ENCODE measurements at regions not wholly inside any gene's neighbourhood (a gene's known extent, or its start where the extent isn't known, plus 50 kb on each side); places are given as distances from the start of the nearest gene placed in this dataset.
"Not testable (repeated sequence)": the region's sequence is repeated elsewhere in the genome, so short reads cannot be mapped to it uniquely, and the experiment has no call there.

GRCh38 chr5:61215996-61216395 is 53.7 kb upstream of the SMIM15 start:
- no peak for DNase-seq (ENCODE audit: low spot score)
- intact Hi-C loops (cut with DNase I), result no loop called here

DNA sequence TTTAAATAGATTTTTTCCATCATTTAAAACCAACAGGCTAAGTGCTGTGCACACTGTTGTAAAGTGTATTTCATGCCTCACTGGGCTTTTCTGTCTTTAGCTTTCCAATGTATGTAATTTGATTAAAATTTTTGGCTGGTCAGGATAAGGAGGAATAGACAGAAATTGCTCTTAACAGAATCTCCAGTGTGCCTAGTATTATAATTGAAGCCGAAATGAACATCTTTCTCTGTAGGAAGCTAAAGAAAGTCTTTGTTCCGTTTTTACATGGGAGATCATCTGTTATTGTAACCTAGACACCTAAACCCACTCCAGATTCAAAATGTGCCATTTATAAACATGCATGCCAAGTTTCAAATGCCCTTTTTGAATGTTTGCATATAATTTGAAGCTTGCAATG is 54.5 kb upstream of the SMIM15 start:
- no peak for DNase-seq (ENCODE audit: low spot score)
- intact Hi-C loops (cut with DNase I), result no loop called here

GRCh38 chr5:61217214-61217613 is 54.9 kb upstream of the SMIM15 start:
- DNase-seq (ENCODE audit: low spot score), result no peak
- intact Hi-C loops (cut with DNase I), result no loop called here

DNA sequence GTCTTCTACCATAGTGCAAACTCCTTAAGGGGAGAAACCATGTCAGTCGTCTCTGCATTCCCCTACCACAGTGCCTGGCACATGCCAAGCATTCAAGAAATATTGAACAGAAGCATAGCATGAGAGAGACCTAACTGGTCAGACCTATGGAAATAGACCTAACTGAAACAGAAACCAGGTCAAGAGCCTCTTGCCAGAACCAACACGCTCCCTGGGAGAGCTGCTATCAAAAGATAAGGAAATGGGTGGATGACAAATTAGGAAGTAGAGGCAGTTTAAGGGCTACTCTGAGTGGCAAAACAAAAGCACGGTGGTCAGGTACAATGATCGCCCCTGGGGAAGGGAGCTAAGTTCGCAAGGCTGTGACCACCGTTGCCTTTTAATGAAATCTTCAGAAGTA is 66.0 kb upstream of the SMIM15 start:
- no peak for DNase-seq (ENCODE audit: low spot score)
- intact Hi-C loops (cut with DNase I), result no loop called here

GRCh38 chr5:61228691-61229280 is 66.5 kb upstream of the SMIM15 start:
- intact Hi-C loops (cut with DNase I), result no loop called here

DNA sequence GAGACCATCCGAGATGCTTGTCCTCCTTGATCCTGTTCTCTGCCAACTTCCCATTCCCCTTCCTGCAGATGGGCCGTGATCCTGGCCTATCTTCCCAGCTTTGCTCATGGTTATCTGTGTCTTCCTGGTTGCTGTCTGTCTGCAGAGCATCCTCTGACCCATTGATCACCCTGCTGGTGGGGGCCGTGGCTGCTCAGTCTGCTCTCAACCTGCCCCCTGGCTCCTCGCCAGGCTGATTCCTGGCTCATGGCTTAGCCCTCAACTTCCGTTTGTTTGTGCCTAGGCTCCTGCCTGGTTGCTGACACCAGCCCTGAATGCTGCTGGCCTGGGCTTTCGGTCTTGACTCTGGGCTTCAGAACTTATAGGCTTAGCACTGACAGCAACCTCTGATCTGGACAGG is 67.1 kb upstream of the SMIM15 start:
- intact Hi-C loops (cut with DNase I), result no loop called here
- no peak for DNase-seq (ENCODE audit: low spot score)

More at GRCh38 chr5:61228691-61229280, 66.5 kb upstream of the SMIM15 start:
- DNase-seq (ENCODE audit: low spot score), result no peak

- intact Hi-C loops (cut with DNase I), result no loop called here
- DNase-seq (ENCODE audit: low spot score), result no peak
Measured at GRCh38 chr5:61230492-61230891, 68.2 kb upstream of the SMIM15 start.

- intact Hi-C loops (cut with DNase I), result no loop called here
- no peak for DNase-seq (ENCODE audit: low spot score)
Measured at GRCh38 chr5:61231813-61232212, 69.5 kb upstream of the SMIM15 start.

DNA sequence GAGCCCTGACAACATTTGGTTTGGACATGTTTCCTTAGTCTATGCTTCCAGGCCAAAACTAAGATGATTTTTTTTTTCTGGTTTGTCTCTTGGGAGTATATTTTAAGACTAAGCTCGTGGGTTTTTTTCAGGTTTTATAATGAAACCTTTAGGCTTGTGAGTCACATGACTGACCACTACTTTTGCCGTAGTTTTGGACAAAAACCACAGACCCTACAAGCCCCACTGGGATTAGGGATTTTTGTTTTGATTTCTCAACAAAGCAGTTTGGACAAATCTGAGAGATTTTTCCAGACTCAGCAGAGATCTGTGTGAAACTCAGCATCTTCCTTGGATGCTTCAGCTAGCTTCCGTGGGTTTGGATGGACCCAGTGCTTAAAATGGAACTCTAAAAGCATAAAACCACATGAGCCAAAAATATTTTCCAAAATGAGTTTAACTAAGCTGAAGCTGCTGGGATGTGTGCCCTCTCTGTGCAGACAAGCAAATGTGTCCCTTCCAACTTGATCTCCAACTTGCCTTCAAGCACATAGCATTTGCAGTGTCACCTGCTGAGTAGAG is 70.3 kb upstream of the SMIM15 start:
- intact Hi-C loops (cut with DNase I), result no loop called here
- no peak for DNase-seq (ENCODE audit: low spot score)

DNA sequence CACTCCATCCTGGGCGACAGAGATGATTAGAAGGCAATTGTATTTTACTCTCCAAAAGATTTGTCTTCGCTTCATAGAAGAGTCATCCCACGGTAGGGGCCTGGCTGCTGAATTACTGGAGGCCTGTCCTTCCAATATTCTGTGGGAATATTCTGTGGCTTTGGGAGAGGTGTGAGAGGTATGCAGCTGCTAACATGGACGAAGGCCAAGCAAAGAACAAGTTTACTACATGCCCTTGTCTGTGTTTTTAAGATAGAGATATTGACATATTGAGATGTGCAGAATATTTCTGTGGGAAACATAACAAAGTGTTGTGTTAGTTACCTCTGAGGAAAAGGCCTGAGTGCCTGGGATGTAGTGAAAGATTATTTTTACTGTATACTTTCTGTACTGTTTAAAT is 71.8 kb upstream of the SMIM15 start:
- intact Hi-C loops (cut with DNase I), result no loop called here
- no peak for DNase-seq (ENCODE audit: low spot score)

GRCh38 chr5:61236715-61237114 is 74.4 kb upstream of the SMIM15 start:
- DNase-seq (ENCODE audit: low spot score); intact Hi-C loops (cut with DNase I): not testable (repeated sequence)

GRCh38 chr5:61245486-61245885 is 83.2 kb upstream of the SMIM15 start:
- intact Hi-C loops (cut with DNase I), result no loop called here
- DNase-seq (ENCODE audit: low spot score), result no peak

DNA sequence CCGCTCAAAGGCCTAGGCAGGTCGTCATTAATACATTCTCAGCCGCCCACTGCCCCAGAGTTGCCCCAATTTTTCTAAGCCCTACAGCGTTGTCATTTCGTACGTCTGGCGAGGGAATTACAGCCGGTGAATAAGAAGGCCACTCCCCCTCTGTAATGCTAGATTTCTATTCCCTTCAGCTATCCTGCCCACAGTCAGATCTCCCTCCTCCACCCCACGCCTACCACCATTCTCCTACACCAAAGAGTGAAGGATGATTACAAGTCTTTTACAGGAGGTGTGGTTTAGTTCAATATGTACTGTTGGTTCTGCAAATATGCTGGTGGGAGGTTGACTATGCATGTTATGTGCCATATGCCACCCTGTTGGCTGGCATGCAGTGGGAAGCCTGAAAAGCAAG is 83.7 kb upstream of the SMIM15 start:
- intact Hi-C loops (cut with DNase I), result no loop called here
- DNase-seq (ENCODE audit: low spot score), result no peak

DNA sequence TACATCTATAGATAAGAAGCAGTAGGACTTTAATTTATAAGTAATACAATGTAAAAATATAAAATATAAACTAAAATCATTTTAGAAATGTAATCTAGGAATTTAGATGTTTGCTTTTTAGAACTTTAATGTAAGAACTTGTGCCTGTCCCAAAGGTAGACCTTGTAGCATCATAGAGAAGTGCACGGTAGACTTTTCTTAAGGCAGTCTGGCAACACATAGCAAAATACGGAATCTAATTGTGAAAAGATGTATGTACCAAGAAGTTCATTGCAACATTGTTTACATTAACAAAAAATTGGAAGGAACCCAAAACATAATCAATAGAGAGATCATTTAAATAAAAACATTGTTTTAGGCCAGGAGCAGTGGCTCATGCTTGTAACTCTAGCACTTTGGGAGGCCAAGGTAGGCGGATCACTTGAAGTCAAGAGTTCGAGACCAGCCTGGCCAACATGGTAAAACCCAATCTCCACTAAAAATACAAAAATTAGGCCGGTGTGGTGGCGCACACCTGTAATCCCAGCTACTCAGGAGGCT is 84.6 kb upstream of the SMIM15 start:
- intact Hi-C loops (cut with DNase I), result no loop called here
- no peak for DNase-seq (ENCODE audit: low spot score)

- DNase-seq (ENCODE audit: low spot score), result no peak
- intact Hi-C loops (cut with DNase I), result no loop called here
Measured at GRCh38 chr5:61251874-61252642, 80.0 kb upstream of the ZSWIM6 start.

- no peak for DNase-seq (ENCODE audit: low spot score)
- intact Hi-C loops (cut with DNase I), result no loop called here
Measured at GRCh38 chr5:61252643-61252925, 79.5 kb upstream of the ZSWIM6 start.

DNA sequence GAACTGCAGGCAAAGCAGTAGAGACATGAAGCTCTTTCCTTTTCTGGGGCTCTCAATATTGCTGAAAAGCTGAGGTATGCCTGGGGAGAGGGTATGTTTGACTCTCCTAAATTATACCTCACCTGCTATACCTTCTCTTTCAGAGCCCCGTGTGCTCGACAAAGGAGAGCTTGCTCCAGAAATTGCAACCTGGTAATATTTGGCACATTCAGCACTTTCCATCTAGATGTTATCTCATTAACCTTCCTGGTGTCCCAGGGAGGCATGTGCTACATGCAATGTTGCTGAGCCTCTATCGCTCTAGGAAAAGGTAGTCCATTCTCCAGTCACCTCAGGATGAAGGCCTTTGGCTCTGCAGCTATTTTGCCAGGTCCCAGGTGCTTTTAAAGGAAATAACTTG is 78.5 kb upstream of the ZSWIM6 start:
- intact Hi-C loops (cut with DNase I), result no loop called here
- DNase-seq (ENCODE audit: low spot score), result no peak

DNA sequence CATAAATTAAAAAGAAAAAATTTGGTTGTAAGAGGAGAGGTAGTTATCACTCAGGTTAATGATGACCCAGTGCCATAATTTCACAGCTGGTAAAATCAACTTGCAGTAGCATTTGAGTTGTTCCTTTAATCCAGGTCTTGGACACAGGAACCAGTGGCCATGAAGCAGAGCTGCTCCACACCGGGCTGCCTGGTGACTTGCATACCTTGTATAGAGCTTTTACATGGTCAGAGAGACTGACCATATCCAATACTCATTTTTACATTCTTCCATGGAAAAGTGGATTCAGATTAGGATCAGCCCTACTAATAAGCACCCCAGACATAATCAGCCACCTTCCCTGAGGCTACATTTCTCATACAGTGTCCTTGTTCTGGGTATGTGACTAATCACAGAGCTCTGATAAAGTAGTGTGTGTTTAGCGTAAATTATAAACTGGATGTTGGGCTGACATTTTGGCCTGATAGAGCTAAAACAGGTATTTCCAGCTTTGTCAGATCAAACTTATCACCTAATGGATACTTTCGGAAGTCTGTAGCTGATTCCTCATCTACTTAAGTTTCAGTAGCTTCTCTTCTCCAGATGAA is 77.0 kb upstream of the ZSWIM6 start:
- DNase-seq (ENCODE audit: low spot score), result no peak
- intact Hi-C loops (cut with DNase I), result no loop called here

GRCh38 chr5:61256474-61256873 is 75.6 kb upstream of the ZSWIM6 start:
- no peak for DNase-seq (ENCODE audit: low spot score)
- intact Hi-C loops (cut with DNase I), result no loop called here

GRCh38 chr5:61257421-61257820 is 74.6 kb upstream of the ZSWIM6 start:
- DNase-seq (ENCODE audit: low spot score), result no peak
- intact Hi-C loops (cut with DNase I), result no loop called here

DNA sequence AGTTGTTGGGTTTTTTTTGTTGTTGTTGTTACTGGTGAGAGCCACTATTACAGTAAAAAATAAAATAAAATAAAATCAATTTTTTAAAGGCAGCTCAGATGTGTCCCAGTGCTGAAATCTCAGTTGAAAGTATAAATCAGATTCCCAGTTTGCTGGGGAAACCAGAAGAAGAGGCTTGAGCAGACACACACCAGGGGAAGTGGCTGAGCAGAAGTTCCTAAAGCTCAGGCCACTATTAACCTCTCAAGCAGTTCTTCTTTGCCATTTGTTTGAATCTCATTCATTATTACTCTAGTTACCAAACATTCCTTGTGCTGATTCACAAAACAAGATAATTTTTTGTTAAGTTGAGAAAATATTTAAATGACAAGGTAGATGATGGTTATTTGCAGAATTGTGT is 70.9 kb upstream of the ZSWIM6 start:
- no peak for DNase-seq (ENCODE audit: low spot score)
- intact Hi-C loops (cut with DNase I), result no loop called here

Data from posterior vena cava (tissue), 2 donors.